ENCODE measurements at regions not wholly inside any gene's neighbourhood (a gene's known extent, or its start where the extent isn't known, plus 50 kb on each side); places are given as distances from the start of the nearest gene placed in this dataset.

DNA sequence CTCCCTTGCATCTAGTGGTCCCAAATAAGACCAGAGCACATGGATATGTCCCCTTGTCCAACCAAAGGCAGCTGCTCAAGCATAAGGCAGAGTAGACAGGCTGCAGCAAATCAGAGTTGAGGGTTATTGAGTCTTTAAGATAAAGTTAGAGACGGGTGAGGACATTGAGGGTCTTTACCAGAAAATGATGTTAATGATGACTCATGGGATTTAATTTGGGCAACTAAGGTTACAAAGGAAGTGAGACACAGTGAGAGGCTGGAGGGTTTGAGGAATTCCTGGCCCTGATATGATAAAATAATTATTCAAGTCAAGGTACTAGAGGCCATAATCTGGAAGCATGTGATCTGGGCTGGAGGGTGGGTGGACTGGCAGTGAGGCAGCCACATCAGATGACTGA, 133.6 kb downstream of the ALDH8A1 start:
- POLR2A ChIA-PET, result interaction anchor here (0.8 to 1.2 kb wide), 2 partner anchors 10 to 22 kb away, joined by 3 to 4 read pairs; no protein-coding TSS in a partner anchor
- no peaks in the 10 kb centered on the region for H3K4me1 Mint-ChIP-seq (ENCODE audit: insufficient read depth, unreplicated experiment)

DNA sequence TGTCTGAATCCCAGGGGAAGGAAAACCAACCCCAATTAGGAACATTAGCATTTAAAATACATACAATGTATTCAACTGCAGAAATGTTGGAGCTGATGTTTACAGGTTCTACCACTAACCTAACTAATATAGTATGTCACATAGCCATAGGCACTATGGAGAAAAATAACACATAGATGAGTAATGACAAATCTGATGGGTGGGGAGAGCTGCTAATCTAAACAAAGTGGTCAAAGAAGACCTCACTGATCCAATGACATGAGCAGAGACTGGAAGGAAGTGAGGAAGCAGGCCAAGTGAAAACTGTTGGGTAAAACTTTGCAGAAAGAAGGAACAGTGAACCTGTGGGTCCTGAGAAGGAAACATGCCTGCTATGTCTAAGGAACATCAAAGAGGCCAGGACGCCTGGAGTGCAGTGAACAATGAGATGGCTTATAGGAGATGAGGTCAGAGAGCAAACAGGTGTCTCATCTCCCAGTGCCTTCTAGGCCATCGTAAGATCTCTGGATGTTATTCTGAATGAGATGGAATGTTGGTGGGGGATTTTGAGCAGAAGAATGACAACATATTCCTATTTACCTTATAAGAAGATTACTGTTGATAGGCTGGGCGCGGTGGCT, 135.7 kb downstream of the ALDH8A1 start:
- intact Hi-C loops (cut with micrococcal nuclease), result no loop called here
- ChIA-PET CTCF (interaction anchor here (0.7 to 1.8 kb wide), 2 partner anchors 12 to 658 kb away, joined by 5 to 11 read pairs; no protein-coding TSS in a partner anchor), POLR2A (interaction anchor here (0.7 kb wide), 1 partner anchor 397 kb away, joined by 3 read pairs; no protein-coding TSS in a partner anchor)
- no peak overlapping the region for H3K27ac Mint-ChIP-seq (ENCODE audit: low read depth, unreplicated experiment)
- no peaks in the 10 kb centered on the region for H3K27me3 Mint-ChIP-seq (ENCODE audit: insufficient read depth, unreplicated experiment)
- no peaks in the 10 kb centered on the region for H3K36me3 Mint-ChIP-seq (ENCODE audit: insufficient read depth, unreplicated experiment)
- H3K9me3 Mint-ChIP-seq (ENCODE audit: unreplicated experiment), result no peaks in the 10 kb centered on the region
- H3K4me1 Mint-ChIP-seq (ENCODE audit: insufficient read depth, unreplicated experiment), result no peaks in the 10 kb centered on the region
- BruUV-seq (replicated peaks), result no TSS peak
- TF ChIP-seq, protein P1, sequence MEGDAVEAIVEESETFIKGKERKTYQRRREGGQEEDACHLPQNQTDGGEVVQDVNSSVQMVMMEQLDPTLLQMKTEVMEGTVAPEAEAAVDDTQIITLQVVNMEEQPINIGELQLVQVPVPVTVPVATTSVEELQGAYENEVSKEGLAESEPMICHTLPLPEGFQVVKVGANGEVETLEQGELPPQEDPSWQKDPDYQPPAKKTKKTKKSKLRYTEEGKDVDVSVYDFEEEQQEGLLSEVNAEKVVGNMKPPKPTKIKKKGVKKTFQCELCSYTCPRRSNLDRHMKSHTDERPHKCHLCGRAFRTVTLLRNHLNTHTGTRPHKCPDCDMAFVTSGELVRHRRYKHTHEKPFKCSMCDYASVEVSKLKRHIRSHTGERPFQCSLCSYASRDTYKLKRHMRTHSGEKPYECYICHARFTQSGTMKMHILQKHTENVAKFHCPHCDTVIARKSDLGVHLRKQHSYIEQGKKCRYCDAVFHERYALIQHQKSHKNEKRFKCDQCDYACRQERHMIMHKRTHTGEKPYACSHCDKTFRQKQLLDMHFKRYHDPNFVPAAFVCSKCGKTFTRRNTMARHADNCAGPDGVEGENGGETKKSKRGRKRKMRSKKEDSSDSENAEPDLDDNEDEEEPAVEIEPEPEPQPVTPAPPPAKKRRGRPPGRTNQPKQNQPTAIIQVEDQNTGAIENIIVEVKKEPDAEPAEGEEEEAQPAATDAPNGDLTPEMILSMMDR (IDR thresholded peaks at IDR 0.05; ENCODE audit: unreplicated experiment), result no peak
- H3K4me3 Mint-ChIP-seq (ENCODE audit: unreplicated experiment), result no peak overlapping the region
- peak; percentile 40 for DNase-seq (ENCODE audit: unreplicated experiment)

More for the DNA sequence above, 133.6 kb downstream of the ALDH8A1 start:
- Mint-ChIP-seq H3K4me3 (ENCODE audit: unreplicated experiment) (no peak overlapping the region), H3K27me3 (ENCODE audit: insufficient read depth, unreplicated experiment) (no peaks in the 10 kb centered on the region), H3K36me3 (ENCODE audit: insufficient read depth, unreplicated experiment) (no peaks in the 10 kb centered on the region), H3K27ac (ENCODE audit: low read depth, unreplicated experiment) (no peak overlapping the region), H3K9me3 (ENCODE audit: unreplicated experiment) (no peaks in the 10 kb centered on the region)
- no peak for DNase-seq (ENCODE audit: unreplicated experiment)
- TF ChIP-seq, protein P1 (IDR thresholded peaks at IDR 0.05; ENCODE audit: unreplicated experiment), result no peak
- no TSS peak for BruUV-seq (replicated peaks)
- CTCF ChIA-PET, result interaction anchor here (0.5 to 2.0 kb wide), 6 partner anchors 10 to 692 kb away, joined by 3 to 6 read pairs (median 4); no protein-coding TSS in a partner anchor
- intact Hi-C loops (cut with micrococcal nuclease), result no loop called here

DNA sequence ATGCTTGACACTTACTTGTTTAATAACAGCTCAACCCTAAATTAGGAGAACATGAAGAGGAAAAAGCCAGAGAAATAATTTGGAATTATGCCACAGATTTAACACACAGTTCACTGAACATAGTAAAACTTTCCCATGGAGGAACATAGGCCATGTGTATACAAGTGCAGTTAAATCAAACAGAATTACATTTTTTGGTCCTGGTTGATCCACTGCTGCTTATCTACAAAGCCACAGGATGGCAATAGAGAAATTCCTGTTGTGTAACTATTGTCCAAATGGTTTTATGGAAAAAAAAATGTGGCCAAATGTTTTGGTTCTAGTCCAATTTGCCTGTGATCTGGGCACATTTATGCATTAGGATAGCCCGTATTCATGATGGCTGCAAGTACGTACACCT, 136.8 kb downstream of the ALDH8A1 start:
- Mint-ChIP-seq H3K36me3 (ENCODE audit: insufficient read depth, unreplicated experiment) (no peaks in the 10 kb centered on the region), H3K27ac (ENCODE audit: low read depth, unreplicated experiment) (no peak overlapping the region), H3K9me3 (ENCODE audit: unreplicated experiment) (no peaks in the 10 kb centered on the region), H3K27me3 (ENCODE audit: insufficient read depth, unreplicated experiment) (no peaks in the 10 kb centered on the region), H3K4me1 (ENCODE audit: insufficient read depth, unreplicated experiment) (no peaks in the 10 kb centered on the region), H3K4me3 (ENCODE audit: unreplicated experiment) (no peak overlapping the region)
- intact Hi-C loops (cut with micrococcal nuclease), result no loop called here
- no peak for DNase-seq (ENCODE audit: unreplicated experiment)
- POLR2A ChIA-PET, result no interaction called here
- CTCF ChIA-PET, result interaction anchor here (0.7 to 2.0 kb wide), 3 partner anchors 9 to 656 kb away, joined by 5 to 11 read pairs (median 5); no protein-coding TSS in a partner anchor
- TF ChIP-seq, protein P1 (IDR thresholded peaks at IDR 0.05; ENCODE audit: unreplicated experiment), result no peak
- no TSS peak for BruUV-seq (replicated peaks)

DNA sequence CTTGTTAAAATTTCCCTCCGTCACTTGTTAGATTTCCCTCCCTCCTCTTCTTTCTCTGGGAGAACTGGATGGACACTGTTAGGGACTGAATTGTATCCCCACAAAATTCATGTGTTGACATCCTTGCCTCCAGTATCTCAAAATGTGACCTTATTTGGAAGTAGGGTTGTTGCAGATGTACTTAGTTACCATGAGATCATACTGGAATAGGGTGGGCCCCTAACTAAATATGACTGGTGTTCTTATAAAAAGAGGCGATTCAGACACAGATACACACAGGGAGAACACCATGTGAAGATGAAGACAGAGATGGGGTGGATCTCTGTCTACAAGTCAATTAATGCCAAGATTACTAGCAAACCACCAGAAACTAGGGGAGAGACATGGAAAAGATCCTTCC, 139.5 kb downstream of the ALDH8A1 start:
- Mint-ChIP-seq H3K4me3 (ENCODE audit: unreplicated experiment) (no peak overlapping the region), H3K27me3 (ENCODE audit: insufficient read depth, unreplicated experiment) (no peaks in the 10 kb centered on the region), H3K9me3 (ENCODE audit: unreplicated experiment) (no peaks in the 10 kb centered on the region), H3K36me3 (ENCODE audit: insufficient read depth, unreplicated experiment) (no peaks in the 10 kb centered on the region), H3K4me1 (ENCODE audit: insufficient read depth, unreplicated experiment) (no peaks in the 10 kb centered on the region), H3K27ac (ENCODE audit: low read depth, unreplicated experiment) (no peak overlapping the region)
- intact Hi-C loops (cut with micrococcal nuclease), result no loop called here
- ChIA-PET POLR2A (interaction anchor here (1.9 kb wide), 1 partner anchor 637 kb away, joined by 4 read pairs; no protein-coding TSS in a partner anchor), CTCF (interaction anchor here (0.6 kb wide), 2 partner anchors 14 to 921 kb away, joined by 3 read pairs; no protein-coding TSS in a partner anchor)
- BruUV-seq (replicated peaks), result no TSS peak
- TF ChIP-seq, protein P1 (IDR thresholded peaks at IDR 0.05; ENCODE audit: unreplicated experiment), result no peak
- no peak for DNase-seq (ENCODE audit: unreplicated experiment)

Measured in MCF 10A (cell line).